Rectal smooth muscle tissue (tissue), 1 donor: ENCODE measurements at regions not wholly inside any gene's neighbourhood (a gene's known extent, or its start where the extent isn't known, plus 50 kb on each side); places are given as distances from the start of the nearest gene placed in this dataset.

Experiments
- H3K27ac ChIP-seq: one replicate; pipeline ENCODE4 v1.7.0; 2013; ENCODE audit warnings: low read depth, low read length, inconsistent platforms
- H3K27me3 ChIP-seq: one replicate; pipeline ENCODE4 v1.7.0; 2013; ENCODE audit warnings: low read length; ENCODE audit not compliant: control insufficient read depth, insufficient read depth
- H3K36me3 ChIP-seq: one replicate; pipeline ENCODE4 v1.7.0; 2013; ENCODE audit warnings: low read length; ENCODE audit not compliant: control insufficient read depth, insufficient read depth
- H3K4me1 ChIP-seq: one replicate; pipeline ENCODE4 v1.7.0; 2013; ENCODE audit warnings: low read length; ENCODE audit not compliant: control insufficient read depth, insufficient read depth
- H3K4me3 ChIP-seq: one replicate; pipeline ENCODE4 v1.7.0; 2013; ENCODE audit warnings: low read length
- H3K9ac ChIP-seq: one replicate; pipeline ENCODE4 v1.7.0; 2013; ENCODE audit warnings: low read length

- Histone ChIP-seq H3K4me1 (no peaks in the 10 kb centered on the region), H3K27ac (no peak overlapping the region), H3K4me3 (no peak overlapping the region), H3K27me3 (no peaks in the 10 kb centered on the region), H3K9ac (no peak overlapping the region), H3K36me3 (no peaks in the 10 kb centered on the region)
Observed at GRCh38 chr2:180416627-180417026, 409.5 kb upstream of the CWC22 start.

DNA sequence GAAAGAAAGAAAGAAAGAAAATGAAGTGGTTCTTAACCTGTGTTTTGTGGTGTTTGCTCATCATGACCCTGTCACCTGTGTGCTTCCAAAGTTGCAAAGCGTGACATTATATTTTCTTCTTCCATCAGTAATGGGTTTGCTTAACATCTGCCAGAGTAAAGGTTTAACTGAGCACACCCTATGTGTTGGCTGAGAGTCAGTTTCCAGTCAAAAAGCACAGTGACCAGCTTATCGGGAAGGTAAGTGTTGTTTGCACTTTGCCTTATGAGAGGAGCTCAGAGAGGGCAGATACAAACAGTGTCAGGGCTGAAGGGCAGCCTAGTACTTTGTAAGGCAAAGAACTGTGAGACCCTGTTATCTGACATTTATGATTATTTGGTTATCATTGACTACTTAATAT lies 406.2 kb upstream of the CWC22 start:
- Histone ChIP-seq H3K36me3 (no peaks in the 10 kb centered on the region), H3K9ac (no peak overlapping the region), H3K27ac (no peak overlapping the region), H3K4me1 (no peaks in the 10 kb centered on the region), H3K4me3 (no peak overlapping the region), H3K27me3 (no peaks in the 10 kb centered on the region)

- Histone ChIP-seq H3K4me3 (no peak overlapping the region), H3K4me1 (no peaks in the 10 kb centered on the region), H3K36me3 (no peaks in the 10 kb centered on the region), H3K27ac (no peak overlapping the region), H3K27me3 (no peaks in the 10 kb centered on the region), H3K9ac (no peak overlapping the region)
Observed at GRCh38 chr2:180412219-180412618, 405.1 kb upstream of the CWC22 start.

- Histone ChIP-seq H3K4me3 (no peak overlapping the region), H3K27me3 (no peaks in the 10 kb centered on the region), H3K4me1 (no peaks in the 10 kb centered on the region), H3K9ac (no peak overlapping the region), H3K36me3 (no peaks in the 10 kb centered on the region), H3K27ac (no peak overlapping the region)
Observed at GRCh38 chr2:180411661-180412060, 404.6 kb upstream of the CWC22 start.

GRCh38 chr2:180406687-180407086 lies 399.6 kb upstream of the CWC22 start:
- no peak overlapping the region for H3K9ac ChIP-seq
- H3K27ac ChIP-seq, result no peak overlapping the region
- H3K4me3 ChIP-seq, result no peak overlapping the region
- no peaks in the 10 kb centered on the region for H3K27me3 ChIP-seq
- H3K4me1 ChIP-seq, result no peaks in the 10 kb centered on the region
- no peaks in the 10 kb centered on the region for H3K36me3 ChIP-seq

- H3K4me3 ChIP-seq, result no peak overlapping the region
- H3K27me3 ChIP-seq, result no peaks in the 10 kb centered on the region
- no peaks in the 10 kb centered on the region for H3K36me3 ChIP-seq
- H3K9ac ChIP-seq, result no peak overlapping the region
- no peak overlapping the region for H3K27ac ChIP-seq
- no peaks in the 10 kb centered on the region for H3K4me1 ChIP-seq
Observed at GRCh38 chr2:180405520-180405919, 398.4 kb upstream of the CWC22 start.

DNA sequence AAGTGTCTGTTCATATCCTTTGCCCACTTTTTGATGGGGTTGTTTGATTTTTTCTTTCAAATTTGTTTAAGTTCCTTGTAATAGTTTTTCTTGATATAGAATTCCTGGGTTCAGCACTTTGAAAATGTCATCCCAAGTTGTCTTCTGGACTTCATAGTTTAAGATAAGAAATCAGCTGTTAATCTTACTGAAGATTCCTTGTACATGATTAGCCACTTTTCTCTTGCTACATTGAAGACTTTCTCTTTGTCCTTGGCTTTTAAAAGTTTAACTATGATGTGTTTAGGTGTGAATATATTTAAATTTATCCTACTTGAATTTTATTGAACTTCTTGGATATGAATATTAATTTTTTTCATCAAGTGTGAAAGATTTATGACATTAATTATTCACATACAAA lies 387.2 kb upstream of the CWC22 start:
- no peaks in the 10 kb centered on the region for H3K36me3 ChIP-seq
- no peak overlapping the region for H3K4me3 ChIP-seq
- H3K4me1 ChIP-seq, result no peaks in the 10 kb centered on the region
- H3K9ac ChIP-seq, result no peak overlapping the region
- H3K27me3 ChIP-seq, result no peaks in the 10 kb centered on the region
- no peak overlapping the region for H3K27ac ChIP-seq

DNA sequence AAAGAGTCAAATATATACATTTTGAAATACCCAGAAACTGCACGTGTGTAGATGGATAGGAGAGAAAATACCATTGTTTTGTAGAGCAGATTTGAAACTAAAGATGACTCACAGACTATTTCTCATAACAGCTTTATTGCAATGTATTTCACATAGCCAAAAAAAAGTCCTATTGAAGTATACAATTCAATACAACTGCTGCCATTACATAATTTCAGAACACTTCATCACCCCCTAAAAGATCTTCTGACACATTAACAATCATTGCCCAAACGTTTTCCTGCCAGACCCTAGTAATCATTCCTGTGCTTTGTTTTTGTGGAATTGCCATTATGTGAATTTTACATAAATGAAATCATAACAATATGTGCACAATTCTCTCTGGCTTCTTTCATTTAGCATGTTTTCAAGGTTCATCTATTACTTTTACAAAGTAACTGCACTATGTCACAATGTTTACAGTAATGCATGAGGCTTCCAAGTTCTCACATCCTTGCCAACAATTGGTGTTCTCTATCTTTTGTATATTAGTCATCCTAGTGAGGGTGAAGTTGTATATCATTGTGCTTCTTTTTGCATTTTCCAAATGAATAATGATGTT lies 378.6 kb upstream of the CWC22 start:
- Histone ChIP-seq H3K27ac (no peak overlapping the region), H3K4me1 (no peaks in the 10 kb centered on the region), H3K27me3 (no peaks in the 10 kb centered on the region), H3K4me3 (no peak overlapping the region), H3K9ac (no peak overlapping the region), H3K36me3 (no peaks in the 10 kb centered on the region)

DNA sequence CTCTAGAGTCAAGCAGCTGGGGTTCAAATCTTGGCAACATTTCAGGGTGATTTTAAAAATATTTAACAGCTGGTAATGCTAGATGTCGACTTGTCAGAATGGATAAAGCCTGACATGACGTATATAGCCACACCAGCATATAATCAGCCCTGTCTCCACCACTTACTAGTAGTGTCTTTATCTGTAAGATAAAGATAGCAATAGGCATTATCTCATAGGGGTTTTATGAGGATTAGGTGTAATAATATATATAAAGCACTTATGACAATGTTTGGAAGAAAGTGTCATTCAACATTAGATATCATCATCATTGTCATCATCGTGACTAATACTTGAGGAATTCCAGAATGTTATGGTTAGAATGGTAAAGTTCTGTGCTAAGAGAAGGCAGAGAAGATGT lies 369.0 kb upstream of the CWC22 start:
- Histone ChIP-seq H3K27ac (no peak overlapping the region), H3K4me1 (no peaks in the 10 kb centered on the region), H3K36me3 (no peaks in the 10 kb centered on the region), H3K9ac (no peak overlapping the region), H3K4me3 (no peak overlapping the region), H3K27me3 (no peaks in the 10 kb centered on the region)

- no peak overlapping the region for H3K4me3 ChIP-seq
- no peak overlapping the region for H3K9ac ChIP-seq
- H3K4me1 ChIP-seq, result no peaks in the 10 kb centered on the region
- no peak overlapping the region for H3K27ac ChIP-seq
- H3K27me3 ChIP-seq, result no peaks in the 10 kb centered on the region
- no peaks in the 10 kb centered on the region for H3K36me3 ChIP-seq
Observed at GRCh38 chr2:180374502-180375281, 367.6 kb upstream of the CWC22 start.

DNA sequence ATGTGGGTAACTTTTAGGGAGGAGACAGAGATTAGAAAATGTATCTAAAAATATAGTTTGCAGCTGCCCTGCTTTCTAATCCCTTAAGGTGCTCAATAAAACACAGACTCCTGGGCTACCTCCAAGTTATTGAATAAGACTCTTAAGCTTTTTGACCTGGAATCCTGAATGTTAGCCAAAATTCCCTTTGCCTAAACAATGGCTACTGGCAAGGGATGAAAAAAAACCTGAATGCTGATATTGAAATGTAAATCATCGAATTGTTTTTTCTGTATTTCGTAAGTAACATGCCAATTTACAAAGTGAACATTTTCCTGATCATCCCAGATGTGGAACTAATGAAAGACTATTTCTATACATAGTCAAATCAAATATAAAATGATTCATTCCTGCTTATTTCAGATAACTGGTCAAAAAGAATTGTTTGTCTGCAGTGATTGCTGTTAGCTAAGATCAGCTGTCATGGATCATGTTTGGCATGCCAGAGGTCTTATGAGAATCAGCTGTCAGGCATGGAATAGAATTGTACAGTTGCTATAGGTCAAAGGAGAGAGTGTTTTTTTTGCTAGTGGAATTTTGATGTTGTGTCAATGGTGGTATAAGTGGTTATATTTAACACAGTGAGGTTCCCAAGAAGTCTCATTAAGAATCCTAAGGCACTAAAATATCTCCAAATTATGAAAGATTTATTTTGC lies 363.6 kb upstream of the CWC22 start:
- no peaks in the 10 kb centered on the region for H3K27me3 ChIP-seq
- H3K9ac ChIP-seq, result no peak overlapping the region
- H3K4me1 ChIP-seq, result peaks cover 17% of the 10 kb centered on the region
- H3K27ac ChIP-seq, result no peak overlapping the region
- H3K36me3 ChIP-seq, result no peaks in the 10 kb centered on the region
- H3K4me3 ChIP-seq, result no peak overlapping the region

GRCh38 chr2:180368881-180369280 lies 361.8 kb upstream of the CWC22 start:
- H3K4me3 ChIP-seq, result no peak overlapping the region
- no peaks in the 10 kb centered on the region for H3K36me3 ChIP-seq
- H3K27me3 ChIP-seq, result no peaks in the 10 kb centered on the region
- H3K27ac ChIP-seq, result no peak overlapping the region
- no peak overlapping the region for H3K9ac ChIP-seq
- H3K4me1 ChIP-seq, result peaks cover 19% of the 10 kb centered on the region
